OCI-LY1 (cell line): ENCODE measurements at regions not wholly inside any gene's neighbourhood (a gene's known extent, or its start where the extent isn't known, plus 50 kb on each side); places are given as distances from the start of the nearest gene placed in this dataset.

Experiments used
- H2AFZ ChIP-seq: fragments of 200-600 bp; sonication (generic), shearing (Covaris generic); 2 replicates; pipeline ENCODE4 v1.6.0; 2014; ENCODE audit warnings: antibody characterized with exemption, mild to moderate bottlenecking, low read length
- H3F3A ChIP-seq: fragments of 200-600 bp; sonication (generic), shearing (Covaris generic); 2 replicates; pipeline ENCODE4 v1.6.0; 2014; ENCODE audit warnings: mild to moderate bottlenecking, antibody characterized with exemption, low read length, moderate library complexity; ENCODE audit not compliant: insufficient read depth
- H3K27ac ChIP-seq: fragments of 200-600 bp; sonication (generic); 2 replicates; pipeline ENCODE4 v1.5.1; 2014; ENCODE audit warnings: low read length, mixed run types, mild to moderate bottlenecking, low read depth; ENCODE audit not compliant: poor library complexity, severe bottlenecking
- H3K27me3 ChIP-seq: fragments of 200-600 bp; sonication (generic); 2 replicates; pipeline ENCODE4 v1.6.0; 2014; ENCODE audit warnings: antibody characterized with exemption, mild to moderate bottlenecking, low read length, moderate library complexity; ENCODE audit not compliant: insufficient read depth
- H3K36me3 ChIP-seq: fragments of 200-600 bp; sonication (generic); 2 replicates; pipeline ENCODE4 v1.6.1; 2014; ENCODE audit warnings: mild to moderate bottlenecking, antibody characterized with exemption, low read length, moderate library complexity, mixed read lengths; ENCODE audit not compliant: insufficient read depth
- H3K4me1 ChIP-seq: fragments of 200-600 bp; sonication (generic); 2 replicates; pipeline ENCODE4 v1.5.1; 2014; ENCODE audit warnings: mild to moderate bottlenecking, low read length, moderate library complexity; ENCODE audit not compliant: insufficient read depth, severe bottlenecking
- H3K4me2 ChIP-seq: fragments of 200-600 bp; sonication (generic), shearing (Covaris generic); 2 replicates; pipeline ENCODE4 v1.6.1; 2014; ENCODE audit warnings: low read length
- H3K4me3 ChIP-seq: fragments of 200-600 bp; sonication (generic); 2 replicates; pipeline ENCODE4 v1.5.1; 2014; ENCODE audit warnings: low read length, low read depth, mild to moderate bottlenecking, mixed read lengths; ENCODE audit not compliant: poor library complexity, severe bottlenecking
- H3K79me2 ChIP-seq: fragments of 200-600 bp; shearing (Covaris generic); 2 replicates; pipeline ENCODE4 v1.6.1; 2016; ENCODE audit warnings: mixed run types, low read length, mixed read lengths; ENCODE audit not compliant: insufficient read depth
- H3K9ac ChIP-seq: fragments of 200-600 bp; sonication (generic), shearing (Covaris generic); 2 replicates; pipeline ENCODE4 v1.6.1; 2014; ENCODE audit warnings: mild to moderate bottlenecking, low read length, mixed read lengths
- H3K9me2 ChIP-seq: fragments of 200-600 bp; sonication (generic), shearing (Covaris generic); 2 replicates; pipeline ENCODE4 v1.6.1; 2014; ENCODE audit warnings: low read depth, mild to moderate bottlenecking, low read length, mixed read lengths
- H3K9me3 ChIP-seq: fragments of 200-600 bp; shearing (Covaris generic); 2 replicates; pipeline ENCODE4 v1.6.1; 2014; ENCODE audit warnings: low read length, mixed read lengths
- H4K20me1 ChIP-seq: fragments of 200-600 bp; sonication (generic), shearing (Covaris generic); 2 replicates; pipeline ENCODE4 v1.6.0; 2016; ENCODE audit warnings: mild to moderate bottlenecking, low read length; ENCODE audit not compliant: insufficient read depth
- EZH2 ChIP-seq: fragments of 200-600 bp; sonication (generic), shearing (Covaris generic); IDR thresholded peaks from 2 replicates; pipeline ENCODE4 v1.8.0; 2017; ENCODE audit warnings: borderline replicate concordance, mixed run types, mild to moderate bottlenecking, antibody characterized with exemption, low read length, moderate library complexity, mixed read lengths
- TF ChIP-seq, protein P1 (sequence below): fragments of 200-600 bp; sonication (generic), shearing (Covaris generic); IDR thresholded peaks from 2 replicates; pipeline ENCODE4 v1.5.1; 2017; ENCODE audit warnings: mild to moderate bottlenecking, antibody characterized with exemption, low read length, moderate library complexity, mixed read lengths

DNA sequence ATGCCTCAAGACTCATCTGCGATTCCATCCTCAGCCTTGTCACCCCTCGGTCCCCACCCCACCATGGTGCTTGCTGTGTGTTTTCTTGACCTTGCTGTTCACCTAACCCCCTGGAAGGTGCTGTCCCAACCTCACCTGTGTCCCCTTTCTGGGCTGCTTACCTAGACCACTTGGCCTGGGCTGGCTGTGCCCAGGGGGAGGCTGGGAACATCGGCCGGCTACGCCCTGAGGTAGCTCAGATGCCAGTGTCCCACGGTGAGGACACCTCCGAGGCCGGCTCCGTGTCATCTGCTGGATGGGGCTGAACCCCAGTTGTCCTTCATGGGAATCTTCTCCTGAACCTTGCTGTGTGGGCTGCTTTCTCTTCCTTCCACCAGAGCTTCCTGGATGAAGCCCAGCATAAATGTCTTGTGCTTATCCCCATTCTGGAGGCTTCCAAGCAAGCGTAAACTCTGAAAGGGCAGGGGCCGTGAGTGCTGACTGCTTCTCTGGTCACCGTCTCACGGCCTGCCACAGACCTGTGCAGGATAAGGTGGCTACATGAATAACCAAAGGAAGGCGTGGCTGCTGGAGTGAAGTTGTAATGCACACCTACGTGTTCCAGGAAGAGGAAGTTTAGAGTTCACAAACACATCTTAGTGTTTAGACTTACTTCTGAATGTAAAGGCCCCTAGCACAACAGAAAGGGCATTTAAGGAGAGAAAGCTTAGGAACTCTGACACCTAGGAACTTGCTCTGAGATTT is 724.3 kb downstream of the TBC1D22A start:
- Histone ChIP-seq H3K79me2 (no peaks in the 10 kb centered on the region), H3K4me3 (no peak overlapping the region), H3K27me3 (no peaks in the 10 kb centered on the region), H3K4me2 (no peak overlapping the region), H3K36me3 (no peaks in the 10 kb centered on the region), H3K4me1 (peaks cover 12% of the 10 kb centered on the region), H3F3A (no peaks in the 10 kb centered on the region), H3K27ac (no peak overlapping the region), H2AFZ (no peak overlapping the region), H4K20me1 (no peaks in the 10 kb centered on the region), H3K9me3 (no peaks in the 10 kb centered on the region), H3K9me2 (no peaks in the 10 kb centered on the region), H3K9ac (no peak overlapping the region)
- TF ChIP-seq, protein P1, sequence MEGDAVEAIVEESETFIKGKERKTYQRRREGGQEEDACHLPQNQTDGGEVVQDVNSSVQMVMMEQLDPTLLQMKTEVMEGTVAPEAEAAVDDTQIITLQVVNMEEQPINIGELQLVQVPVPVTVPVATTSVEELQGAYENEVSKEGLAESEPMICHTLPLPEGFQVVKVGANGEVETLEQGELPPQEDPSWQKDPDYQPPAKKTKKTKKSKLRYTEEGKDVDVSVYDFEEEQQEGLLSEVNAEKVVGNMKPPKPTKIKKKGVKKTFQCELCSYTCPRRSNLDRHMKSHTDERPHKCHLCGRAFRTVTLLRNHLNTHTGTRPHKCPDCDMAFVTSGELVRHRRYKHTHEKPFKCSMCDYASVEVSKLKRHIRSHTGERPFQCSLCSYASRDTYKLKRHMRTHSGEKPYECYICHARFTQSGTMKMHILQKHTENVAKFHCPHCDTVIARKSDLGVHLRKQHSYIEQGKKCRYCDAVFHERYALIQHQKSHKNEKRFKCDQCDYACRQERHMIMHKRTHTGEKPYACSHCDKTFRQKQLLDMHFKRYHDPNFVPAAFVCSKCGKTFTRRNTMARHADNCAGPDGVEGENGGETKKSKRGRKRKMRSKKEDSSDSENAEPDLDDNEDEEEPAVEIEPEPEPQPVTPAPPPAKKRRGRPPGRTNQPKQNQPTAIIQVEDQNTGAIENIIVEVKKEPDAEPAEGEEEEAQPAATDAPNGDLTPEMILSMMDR, result no peak
- no peak for TF ChIP-seq EZH2

DNA sequence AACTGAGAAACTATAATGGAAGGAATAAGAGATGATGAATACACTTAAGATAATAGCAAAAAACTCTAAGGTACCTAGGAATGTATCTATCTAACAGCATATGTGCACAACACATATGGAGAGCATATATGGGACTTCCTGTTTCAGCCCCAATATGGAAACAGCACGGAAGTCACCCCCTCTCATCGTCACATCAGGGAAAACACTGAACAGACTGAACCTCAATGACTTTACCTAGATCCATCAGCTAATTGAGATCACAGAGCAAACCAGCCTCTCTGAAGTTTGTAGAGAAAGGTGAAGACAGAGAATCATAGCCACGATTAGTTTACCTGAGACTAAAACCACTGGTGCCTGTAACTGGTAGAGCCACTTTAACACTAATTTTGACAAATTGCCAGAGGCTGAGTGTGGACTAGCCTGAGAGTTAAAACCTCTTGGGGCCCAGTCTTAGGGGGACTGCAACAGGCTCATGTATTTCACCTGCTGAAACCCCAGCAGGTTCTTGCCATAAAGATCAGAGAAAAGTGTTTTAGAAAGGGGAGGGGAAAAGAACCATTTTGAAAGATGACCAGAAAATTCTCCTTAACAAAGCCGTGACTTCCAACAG is 722.6 kb downstream of the TBC1D22A start:
- no peak overlapping the region for H2AFZ ChIP-seq
- TF ChIP-seq, protein P1, result no peak
- TF ChIP-seq EZH2, result no peak
- no peak overlapping the region for H3K4me3 ChIP-seq
- H3K9me2 ChIP-seq, result no peaks in the 10 kb centered on the region
- H3K36me3 ChIP-seq, result no peaks in the 10 kb centered on the region
- peaks cover 12% of the 10 kb centered on the region for H3K4me1 ChIP-seq
- H3K27ac ChIP-seq, result no peak overlapping the region
- H3K9ac ChIP-seq, result no peak overlapping the region
- H3K79me2 ChIP-seq, result no peaks in the 10 kb centered on the region
- no peaks in the 10 kb centered on the region for H3F3A ChIP-seq
- H3K4me2 ChIP-seq, result no peak overlapping the region
- H3K9me3 ChIP-seq, result no peaks in the 10 kb centered on the region
- no peaks in the 10 kb centered on the region for H3K27me3 ChIP-seq
- H4K20me1 ChIP-seq, result no peaks in the 10 kb centered on the region

DNA sequence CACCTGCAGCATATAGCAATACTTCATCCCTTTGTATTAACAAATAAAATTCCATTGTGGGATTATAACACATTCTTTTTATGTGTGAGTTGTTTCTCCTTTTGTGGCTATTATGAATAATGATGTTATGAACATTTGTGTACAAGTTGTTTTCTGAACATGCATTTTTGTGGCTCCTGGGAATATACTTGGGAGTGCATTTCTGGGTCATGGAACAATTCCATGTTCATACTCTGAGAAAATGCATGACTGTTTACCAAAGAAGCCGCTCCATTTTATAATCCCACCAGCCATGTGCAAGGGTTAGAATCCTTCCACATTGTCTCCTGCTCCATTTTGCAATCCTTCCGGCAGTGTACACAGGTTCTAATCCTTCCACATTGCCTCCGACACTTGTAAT is 713.8 kb downstream of the TBC1D22A start:
- no peaks in the 10 kb centered on the region for H3F3A ChIP-seq

More for the DNA sequence above, 713.8 kb downstream of the TBC1D22A start:
- Histone ChIP-seq H3K9ac (no peak overlapping the region), H3K79me2 (no peaks in the 10 kb centered on the region), H2AFZ (no peak overlapping the region), H3K27ac (no peak overlapping the region), H3K9me3 (no peaks in the 10 kb centered on the region), H3K36me3 (no peaks in the 10 kb centered on the region), H3K4me2 (no peak overlapping the region), H3K27me3 (no peaks in the 10 kb centered on the region), H4K20me1 (no peaks in the 10 kb centered on the region), H3K4me3 (no peak overlapping the region), H3K4me1 (no peaks in the 10 kb centered on the region), H3K9me2 (no peaks in the 10 kb centered on the region)
- TF ChIP-seq EZH2, result no peak
- TF ChIP-seq, protein P1, result no peak
